CD4-positive, alpha-beta T cell treated with Interleukin-4 for 1 hour (primary cell): ENCODE measurements at regions not wholly inside any gene's neighbourhood (a gene's known extent, or its start where the extent isn't known, plus 50 kb on each side); places are given as distances from the start of the nearest gene placed in this dataset.

Source experiments
- DNase-seq, 2 donors: peaks; one replicate each; pipeline ENCODE4 v3.0.0-alpha.2; 2020 to 2022

- no peak for DNase-seq
Measured at GRCh38 chr12:24198936-24199671, 249.6 kb upstream of the SOX5 start.

- DNase-seq, result no peak
Measured at GRCh38 chr12:24198070-24198469, 248.6 kb upstream of the SOX5 start.

- no peak for DNase-seq
Measured at GRCh38 chr12:24197532-24197931, 248.1 kb upstream of the SOX5 start.

- DNase-seq, result no peak
Measured at GRCh38 chr12:24195063-24195462, 245.6 kb upstream of the SOX5 start.

- no peak for DNase-seq
Measured at GRCh38 chr12:24191117-24191516, 241.6 kb upstream of the SOX5 start.

GRCh38 chr12:24185782-24186181, 236.3 kb upstream of the SOX5 start:
- DNase-seq, result no peak

- no peak for DNase-seq
Measured at GRCh38 chr12:24177889-24178288, 228.4 kb upstream of the SOX5 start.

GRCh38 chr12:24175929-24176328, 226.5 kb upstream of the SOX5 start:
- no peak for DNase-seq

- DNase-seq, result no peak
Measured at GRCh38 chr12:24175284-24175683, 225.8 kb upstream of the SOX5 start.

- DNase-seq, result no peak
Measured at GRCh38 chr12:24173067-24173466, 223.6 kb upstream of the SOX5 start.

- DNase-seq, result no peak
Measured at GRCh38 chr12:24172773-24173066, 223.2 kb upstream of the SOX5 start.

GRCh38 chr12:24172031-24172772, 222.7 kb upstream of the SOX5 start:
- peak in 1 of 2 donors; percentile 12 for DNase-seq

GRCh38 chr12:24155042-24155441, 205.6 kb upstream of the SOX5 start:
- no peak for DNase-seq

- DNase-seq, result no peak
Measured at GRCh38 chr12:24153079-24153478, 203.6 kb upstream of the SOX5 start.

GRCh38 chr12:24152270-24152669, 202.8 kb upstream of the SOX5 start:
- no peak for DNase-seq

GRCh38 chr12:24143928-24144327, 194.5 kb upstream of the SOX5 start:
- DNase-seq, result no peak

GRCh38 chr12:24139035-24139434, 189.6 kb upstream of the SOX5 start:
- DNase-seq, result no peak

GRCh38 chr12:24138041-24138440, 188.6 kb upstream of the SOX5 start:
- no peak for DNase-seq

GRCh38 chr12:24135158-24135850, 185.8 kb upstream of the SOX5 start:
- no peak for DNase-seq

- DNase-seq, result no peak
Measured at GRCh38 chr12:24134092-24134491, 184.6 kb upstream of the SOX5 start.

- DNase-seq, result no peak
Measured at GRCh38 chr12:24133384-24133783, 183.9 kb upstream of the SOX5 start.

- no peak for DNase-seq
Measured at GRCh38 chr12:24127919-24128721, 178.7 kb upstream of the SOX5 start.

GRCh38 chr12:24125280-24125679, 175.8 kb upstream of the SOX5 start:
- DNase-seq, result no peak
